Fibroblast of skin of scalp (primary cell): ENCODE measurements at regions not wholly inside any gene's neighbourhood (a gene's known extent, or its start where the extent isn't known, plus 50 kb on each side); places are given as distances from the start of the nearest gene placed in this dataset.

ENCODE experiments used
- DNase-seq: peaks from one replicate; pipeline ENCODE4 v3.0.0-alpha.2; 2013

GRCh38 chr16:49121636-49122035 is 160.0 kb downstream of the CBLN1 start:
- DNase-seq: no peak

- DNase-seq: no peak
Measured at GRCh38 chr16:49120631-49121030, 161.0 kb downstream of the CBLN1 start.

GRCh38 chr16:49116873-49117272 is 164.8 kb downstream of the CBLN1 start:
- no peak for DNase-seq

- no peak for DNase-seq
Measured at GRCh38 chr16:49115956-49116355, 165.7 kb downstream of the CBLN1 start.

GRCh38 chr16:49112754-49113153 is 168.9 kb downstream of the CBLN1 start:
- no peak for DNase-seq

- DNase-seq: no peak
Measured at GRCh38 chr16:49111351-49111750, 170.3 kb downstream of the CBLN1 start.

- no peak for DNase-seq
Measured at GRCh38 chr16:49108611-49109010, 173.0 kb downstream of the CBLN1 start.

- DNase-seq: no peak
Measured at GRCh38 chr16:49103298-49103697, 178.3 kb downstream of the CBLN1 start.

- DNase-seq: no peak
Measured at GRCh38 chr16:49101997-49102396, 179.6 kb downstream of the CBLN1 start.

- DNase-seq: no peak
Measured at GRCh38 chr16:49100366-49100765, 181.3 kb downstream of the CBLN1 start.

GRCh38 chr16:49097964-49098363 is 183.7 kb downstream of the CBLN1 start:
- no peak for DNase-seq

GRCh38 chr16:49096176-49096945 is 185.3 kb downstream of the CBLN1 start:
- no peak for DNase-seq

- DNase-seq: no peak
Measured at GRCh38 chr16:49095539-49095938, 186.1 kb downstream of the CBLN1 start.

GRCh38 chr16:49094471-49094870 is 187.2 kb downstream of the CBLN1 start:
- no peak for DNase-seq

GRCh38 chr16:49093939-49094338 is 187.7 kb downstream of the CBLN1 start:
- no peak for DNase-seq

- DNase-seq: no peak
Measured at GRCh38 chr16:49092704-49093103, 188.9 kb downstream of the CBLN1 start.

GRCh38 chr16:49089533-49089932 is 192.1 kb downstream of the CBLN1 start:
- no peak for DNase-seq

- no peak for DNase-seq
Measured at GRCh38 chr16:49089039-49089438, 192.6 kb downstream of the CBLN1 start.

- DNase-seq: peak; percentile 3
Measured at GRCh38 chr16:49085686-49086085, 196.0 kb downstream of the CBLN1 start.

- no peak for DNase-seq
Measured at GRCh38 chr16:49084628-49085390, 196.8 kb downstream of the CBLN1 start.

- DNase-seq: no peak
Measured at GRCh38 chr16:49081554-49081953, 200.1 kb downstream of the CBLN1 start.

- no peak for DNase-seq
Measured at GRCh38 chr16:49081086-49081485, 200.6 kb downstream of the CBLN1 start.

- no peak for DNase-seq
Measured at GRCh38 chr16:49078571-49078970, 203.1 kb downstream of the CBLN1 start.

- no peak for DNase-seq
Measured at GRCh38 chr16:49078104-49078503, 203.5 kb downstream of the CBLN1 start.
